Renal cortex interstitium (tissue), 11 donors: ENCODE measurements at regions not wholly inside any gene's neighbourhood (a gene's known extent, or its start where the extent isn't known, plus 50 kb on each side); places are given as distances from the start of the nearest gene placed in this dataset.
"Not testable (repeated sequence)": the region's sequence is repeated elsewhere in the genome, so short reads cannot be mapped to it uniquely, and the experiment has no call there.

Source experiments
- DNase-seq, 11 donors: peaks; one replicate each; pipeline ENCODE4 v3.0.0-alpha.2; 2013; ENCODE audit warnings: low read depth in 9 of 11, low spot score in 4 of 11; ENCODE audit errors: extremely low read depth in 1 of 11

DNA sequence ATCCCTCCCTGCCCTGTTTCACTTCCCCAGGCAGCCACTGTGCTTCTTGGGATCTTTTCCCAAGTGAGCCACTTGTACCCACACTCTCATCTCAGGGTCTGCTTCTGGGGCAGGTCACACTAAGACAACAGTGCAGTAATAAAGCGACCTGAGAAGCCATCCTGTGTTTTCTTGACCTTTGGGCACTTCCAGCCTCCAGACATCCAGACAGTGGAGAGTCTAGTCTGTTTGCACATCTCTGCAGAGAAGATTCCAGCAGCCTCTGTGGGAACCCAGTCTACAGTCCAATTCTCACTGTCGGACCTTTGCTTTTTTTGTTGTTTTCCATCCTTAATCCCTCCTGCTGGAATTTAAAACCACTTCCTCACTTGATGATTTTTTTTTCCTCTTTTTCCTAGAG is 50.3 kb upstream of the ATP6AP2 start:
- DNase-seq, result no peak

DNA sequence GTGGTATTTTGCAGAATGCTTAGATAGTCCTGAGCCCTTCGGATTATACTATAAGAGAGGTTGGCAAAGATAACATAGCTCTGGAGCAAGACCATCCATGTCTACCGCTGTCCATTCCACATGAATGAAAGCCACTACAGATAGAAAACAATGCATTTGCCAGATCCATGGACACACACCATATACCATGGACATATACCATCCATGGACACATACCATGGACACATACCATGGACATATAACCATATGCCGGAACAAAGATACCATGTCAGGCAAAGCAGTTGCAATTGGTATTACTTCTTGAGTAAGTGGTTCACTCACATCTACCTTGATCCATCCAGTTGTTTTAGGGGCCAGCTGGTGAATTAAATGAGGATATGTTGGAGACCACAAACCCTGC is 53.2 kb upstream of the ATP6AP2 start:
- no peak for DNase-seq

DNA sequence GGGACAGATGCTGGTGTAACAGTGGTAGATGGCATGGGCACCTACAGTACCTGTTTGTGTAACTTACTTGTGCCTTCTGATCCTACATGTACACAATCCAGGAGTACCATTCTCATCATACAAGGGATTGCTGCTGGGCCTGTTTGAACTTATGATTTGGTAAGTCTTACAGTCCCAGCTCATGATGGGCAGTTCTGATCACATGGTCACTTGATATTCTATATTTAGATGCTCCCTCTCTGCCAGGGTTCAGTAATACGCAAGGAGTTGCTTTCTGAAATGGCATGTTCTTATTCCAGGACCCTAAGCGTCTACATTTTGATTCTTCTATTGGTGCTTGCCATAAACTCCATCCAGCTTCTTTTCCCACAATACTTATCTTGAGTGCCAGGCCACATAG is 54.4 kb upstream of the ATP6AP2 start:
- no peak for DNase-seq

DNA sequence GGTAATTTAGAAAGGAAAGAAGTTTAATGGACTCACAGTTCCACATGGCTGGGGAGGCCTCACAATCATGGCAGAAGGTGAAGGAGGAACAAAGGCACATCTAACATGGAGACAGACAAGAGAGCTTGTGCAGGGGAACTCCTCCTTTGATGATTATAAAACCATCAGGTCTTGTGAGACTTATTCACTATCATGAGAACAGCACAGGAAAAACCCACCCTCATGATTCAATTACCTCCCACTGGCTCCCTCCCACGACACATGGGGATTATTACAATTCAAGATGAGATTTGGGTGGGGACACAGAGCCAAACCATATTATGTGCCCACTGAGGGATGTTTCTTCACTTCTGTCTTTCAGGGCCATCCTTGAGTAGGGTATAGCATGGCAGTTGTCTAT is 54.9 kb upstream of the ATP6AP2 start:
- not testable (repeated sequence) for DNase-seq

DNA sequence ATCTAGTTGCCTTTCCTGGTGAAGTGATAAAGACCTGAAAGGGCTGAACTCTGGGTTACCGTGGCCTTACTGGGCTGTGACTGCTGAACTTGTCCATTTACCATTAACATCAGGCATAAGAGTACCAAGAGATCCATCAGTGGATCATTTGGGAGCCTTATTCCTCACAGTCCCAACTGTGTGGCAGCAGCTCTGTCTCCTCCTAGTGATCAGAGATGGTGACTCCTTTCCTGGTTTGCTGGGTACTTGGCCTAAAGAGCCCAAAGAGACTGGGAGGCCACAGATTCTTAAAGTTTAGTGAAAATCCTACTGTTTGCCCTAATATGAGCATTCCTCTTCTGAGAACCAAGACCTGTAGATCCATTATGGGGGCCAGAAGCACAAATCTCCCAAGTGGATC is 56.3 kb upstream of the ATP6AP2 start:
- no peak for DNase-seq

DNA sequence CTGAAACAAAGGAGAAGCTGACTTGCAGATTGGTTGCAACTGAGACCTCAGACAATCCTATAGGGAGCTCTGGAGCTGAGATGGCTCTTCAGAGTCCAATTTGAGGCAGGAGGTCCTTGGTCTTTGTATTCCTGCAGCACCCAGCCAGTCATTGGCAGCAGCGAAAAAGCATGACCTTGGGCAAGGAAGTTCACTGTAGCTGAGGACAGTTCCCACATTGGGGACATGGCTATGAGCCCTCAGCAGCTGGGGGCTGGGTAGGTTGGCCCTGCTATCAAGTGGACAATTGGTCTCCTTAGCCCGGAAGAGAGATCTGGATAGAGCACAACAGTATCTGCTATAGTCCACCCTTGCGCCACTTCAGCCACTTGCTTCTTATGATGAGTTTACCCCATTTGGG is 56.9 kb upstream of the ATP6AP2 start:
- no peak for DNase-seq

DNA sequence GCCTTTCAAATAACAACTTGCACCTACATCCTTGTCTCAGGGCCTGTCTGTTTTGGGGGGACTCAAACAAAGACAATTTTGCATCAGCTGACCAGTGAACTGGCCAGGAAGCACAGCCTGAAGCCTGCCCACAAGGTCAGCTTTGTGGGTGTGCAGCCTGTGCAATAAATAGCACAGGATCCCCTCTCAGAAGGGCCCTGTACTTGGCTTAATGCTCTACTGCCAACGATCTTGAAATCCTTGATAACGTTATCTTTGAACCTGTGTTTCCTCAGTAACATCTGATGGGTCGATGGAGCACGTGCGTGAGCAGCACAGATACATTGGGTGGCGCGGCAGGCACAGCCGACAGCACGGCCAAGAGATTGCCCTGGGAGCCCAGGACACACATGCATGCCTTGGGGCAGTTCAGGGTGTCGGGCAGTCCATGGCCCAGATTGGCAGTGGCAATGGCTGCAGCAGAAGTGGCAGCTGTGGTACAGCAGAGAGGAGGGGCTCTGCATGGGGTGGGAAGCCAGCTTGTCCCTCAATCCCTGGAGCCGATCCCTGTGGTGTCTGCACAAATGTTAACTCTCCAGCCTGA is 58.8 kb upstream of the ATP6AP2 start:
- no peak for DNase-seq

DNA sequence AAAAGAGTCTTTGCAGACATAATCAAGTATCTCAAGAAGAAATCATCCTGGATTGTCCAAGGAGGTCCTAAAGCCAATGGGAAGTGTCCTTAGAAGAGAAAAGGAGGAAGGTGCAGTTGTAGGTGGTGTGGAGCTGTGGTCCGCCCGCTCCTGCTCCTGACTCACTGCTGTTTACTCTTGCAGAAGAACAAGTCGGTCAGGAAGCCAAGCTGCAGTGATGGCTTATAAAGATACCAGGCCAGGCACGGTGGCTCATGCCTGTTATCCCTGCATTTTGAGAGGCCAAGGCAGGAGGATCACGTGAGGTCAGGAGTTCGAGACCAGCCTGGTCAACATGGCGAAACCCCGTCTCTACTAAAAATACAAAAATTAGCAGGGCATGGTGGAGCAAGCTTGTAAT is 66.4 kb upstream of the ATP6AP2 start:
- DNase-seq, result no peak

DNA sequence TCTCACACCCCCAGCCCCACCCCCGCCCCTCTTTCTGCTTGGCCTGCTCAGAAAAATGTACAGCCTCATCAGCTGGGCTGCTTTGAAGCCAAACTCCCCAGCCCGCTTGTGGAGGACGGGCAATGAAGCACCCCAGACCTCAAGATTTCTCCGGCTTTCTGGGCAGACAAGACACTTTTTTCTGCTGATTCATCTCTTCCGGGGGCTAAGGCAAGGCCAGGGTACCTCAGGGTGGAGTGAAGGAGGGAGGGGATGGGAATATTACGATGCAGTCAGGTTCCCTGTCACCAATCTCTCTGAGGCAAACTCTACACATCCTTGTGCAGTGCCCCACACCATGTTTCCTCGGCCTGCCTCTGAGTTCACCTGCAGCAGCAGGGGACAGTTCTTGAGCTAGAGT is 66.9 kb upstream of the ATP6AP2 start:
- no peak for DNase-seq

DNA sequence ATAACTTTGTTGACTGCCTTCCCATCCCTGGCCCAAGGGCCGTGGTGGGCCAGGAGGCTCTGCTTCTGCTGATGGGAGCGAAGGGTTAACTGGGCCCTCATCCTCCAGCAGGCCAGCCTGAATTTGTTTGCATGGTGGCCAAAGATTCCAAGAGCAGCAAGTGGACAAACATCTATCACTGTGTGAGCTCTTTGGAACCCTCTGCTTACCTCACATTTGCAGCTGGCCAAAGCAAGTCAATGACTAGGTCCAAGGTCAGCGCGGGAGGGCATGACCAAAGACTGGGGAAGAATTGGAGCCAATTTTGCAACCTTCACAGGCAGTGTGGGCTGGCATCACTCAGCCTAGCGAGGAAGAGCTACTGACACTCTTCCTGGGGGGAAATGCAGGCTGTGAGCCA is 67.8 kb upstream of the ATP6AP2 start:
- DNase-seq, result no peak

DNA sequence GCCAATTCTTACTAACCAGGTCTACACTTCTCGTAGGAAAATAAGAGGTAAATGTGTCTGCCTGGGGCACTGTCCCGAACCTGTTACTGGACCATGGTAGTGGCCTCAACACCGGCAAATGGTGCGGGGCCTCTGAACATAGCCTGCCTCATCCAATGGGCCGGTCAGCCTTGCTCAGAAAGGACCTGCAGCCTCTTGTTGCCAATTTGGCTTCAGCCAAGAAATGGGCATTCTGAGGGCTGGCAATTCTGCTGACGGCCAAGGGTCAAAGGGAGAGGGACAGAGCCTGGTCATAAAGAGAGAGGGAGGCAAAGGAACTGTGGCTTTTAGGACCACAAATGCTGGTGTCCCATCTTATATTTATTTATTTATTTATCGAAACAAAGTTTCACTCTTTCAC is 69.5 kb upstream of the ATP6AP2 start:
- no peak for DNase-seq

DNA sequence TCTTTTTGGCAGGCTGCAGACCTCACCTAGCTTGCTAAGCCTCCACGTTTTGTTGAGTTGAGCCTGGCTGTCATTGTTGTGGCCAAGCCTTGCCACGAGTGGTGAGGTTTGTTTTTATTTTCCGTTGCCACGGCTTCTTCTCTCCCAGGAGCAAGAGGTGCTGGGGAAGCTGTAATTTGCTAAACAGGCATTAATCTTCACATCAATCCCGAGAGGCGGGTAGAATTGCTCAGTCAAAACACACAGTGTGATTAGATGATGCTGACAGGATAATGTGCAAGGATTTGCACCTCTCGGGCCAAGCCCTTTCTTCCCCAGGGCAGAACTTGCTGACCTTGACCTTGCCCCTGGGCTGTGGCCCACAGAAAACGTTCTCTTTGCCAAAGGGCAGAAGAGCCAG is 72.2 kb upstream of the ATP6AP2 start:
- no peak for DNase-seq

DNA sequence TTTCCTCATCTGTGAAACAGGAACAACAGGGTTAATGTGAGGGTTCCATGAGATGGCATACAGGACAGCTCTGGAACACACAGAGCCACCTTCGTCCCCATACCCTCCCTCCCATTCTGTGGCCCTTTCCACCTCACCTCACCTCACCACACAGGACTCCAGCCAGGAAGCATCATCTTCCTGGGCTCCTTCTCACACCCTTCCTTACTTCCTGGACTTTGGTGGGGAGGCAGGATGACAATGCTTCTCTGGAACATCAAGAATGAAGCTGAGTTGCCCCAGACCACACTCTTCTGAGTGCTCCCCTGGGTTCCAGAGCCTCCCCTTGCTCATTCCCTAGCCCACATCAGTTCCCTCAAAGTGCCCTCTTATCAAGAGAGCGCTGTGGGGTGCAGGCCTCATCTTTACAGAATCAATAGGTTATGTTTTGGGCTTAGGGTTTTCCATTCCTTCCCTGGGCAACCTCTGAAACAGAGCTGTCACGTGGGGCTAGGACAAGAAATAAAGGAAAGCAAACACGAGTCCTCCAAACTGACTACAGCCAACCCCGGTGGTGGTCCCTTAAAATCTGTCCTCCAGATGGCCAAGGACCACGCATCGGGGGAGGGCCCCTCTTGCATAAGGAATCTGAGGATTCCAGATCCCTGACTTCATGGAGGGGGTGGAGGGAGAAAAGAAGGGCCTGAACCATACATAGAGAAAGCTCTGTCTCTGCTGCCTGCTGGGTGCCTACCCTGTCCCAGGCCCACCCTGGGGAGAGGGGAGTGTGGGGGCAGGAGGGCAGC is 74.4 kb upstream of the ATP6AP2 start:
- DNase-seq, result no peak

DNA sequence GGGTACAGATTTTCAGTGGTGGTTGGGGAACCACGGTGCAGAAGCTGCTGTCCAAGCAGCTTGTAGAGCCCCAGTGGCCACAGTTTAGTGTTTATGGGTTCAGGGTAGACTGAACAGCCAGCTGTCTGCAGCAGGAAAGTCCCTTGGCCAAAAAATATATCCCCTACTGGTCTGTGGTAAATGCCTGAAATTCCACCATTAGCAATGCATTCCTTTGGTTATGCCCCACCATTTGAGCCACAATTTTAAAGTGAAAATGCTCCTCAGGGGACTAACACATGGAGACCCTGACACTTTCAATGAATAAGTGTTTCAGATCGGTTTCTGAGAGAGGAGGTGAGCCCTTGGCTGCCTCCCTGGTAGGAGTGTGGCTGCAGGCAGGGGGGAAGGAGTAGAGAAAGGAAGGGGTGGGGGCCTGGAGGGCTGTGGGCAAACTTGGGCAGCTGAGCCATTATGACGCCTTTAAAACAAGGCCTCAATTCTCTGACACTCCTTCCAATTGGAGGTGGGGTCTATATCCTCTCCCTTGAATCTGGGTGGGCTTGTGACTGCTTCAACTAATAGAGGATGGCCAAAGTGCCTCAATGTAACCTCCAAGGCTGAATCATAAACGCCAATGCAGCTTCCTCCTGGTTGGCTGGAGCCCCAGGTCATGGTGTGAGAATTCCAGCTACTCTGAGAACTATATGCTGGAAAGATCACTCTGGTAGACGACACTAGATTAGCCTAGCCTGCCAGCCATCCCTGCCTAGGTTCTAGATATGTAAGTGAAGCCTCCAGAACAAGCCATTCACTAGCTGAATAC is 75.8 kb upstream of the ATP6AP2 start:
- no peak for DNase-seq

DNA sequence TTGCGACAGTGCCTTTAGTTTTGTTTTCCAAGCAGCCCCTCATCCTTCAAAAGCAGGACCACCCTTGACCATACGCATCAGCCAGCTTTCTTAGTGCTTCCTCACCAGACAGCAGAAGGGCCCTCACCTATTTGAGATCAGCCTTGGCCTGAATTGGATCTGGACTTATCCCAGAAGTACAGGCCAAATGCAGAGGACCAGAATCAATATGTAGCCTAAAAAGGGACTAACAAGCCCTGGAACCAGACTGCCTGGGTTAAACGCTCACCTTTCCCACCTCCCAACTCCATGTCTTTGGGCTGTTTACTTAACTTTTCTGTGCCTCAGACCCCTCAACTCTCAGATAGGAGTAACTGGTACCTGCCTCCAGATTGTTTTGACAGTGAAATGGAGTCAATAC is 77.7 kb upstream of the ATP6AP2 start:
- no peak for DNase-seq

DNA sequence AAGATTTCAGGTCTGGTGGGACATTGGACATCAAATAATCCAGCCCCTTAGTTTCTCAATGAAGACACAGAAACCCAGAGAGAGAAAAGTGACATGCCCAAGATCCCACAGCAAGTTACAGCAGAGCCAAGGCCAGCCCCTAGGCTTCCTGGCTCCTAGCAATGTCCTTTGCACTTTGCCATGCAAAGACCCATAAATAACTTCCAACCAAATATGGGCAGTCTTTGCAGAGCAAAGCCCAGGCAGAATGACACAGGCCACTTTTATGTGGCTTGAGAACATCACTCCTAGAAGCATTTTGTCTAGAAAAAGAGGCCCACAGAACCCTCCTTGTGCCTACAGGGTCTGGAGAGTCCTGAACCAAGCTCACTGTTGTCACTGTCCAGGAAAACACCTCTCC is 78.1 kb upstream of the ATP6AP2 start:
- no peak for DNase-seq

DNA sequence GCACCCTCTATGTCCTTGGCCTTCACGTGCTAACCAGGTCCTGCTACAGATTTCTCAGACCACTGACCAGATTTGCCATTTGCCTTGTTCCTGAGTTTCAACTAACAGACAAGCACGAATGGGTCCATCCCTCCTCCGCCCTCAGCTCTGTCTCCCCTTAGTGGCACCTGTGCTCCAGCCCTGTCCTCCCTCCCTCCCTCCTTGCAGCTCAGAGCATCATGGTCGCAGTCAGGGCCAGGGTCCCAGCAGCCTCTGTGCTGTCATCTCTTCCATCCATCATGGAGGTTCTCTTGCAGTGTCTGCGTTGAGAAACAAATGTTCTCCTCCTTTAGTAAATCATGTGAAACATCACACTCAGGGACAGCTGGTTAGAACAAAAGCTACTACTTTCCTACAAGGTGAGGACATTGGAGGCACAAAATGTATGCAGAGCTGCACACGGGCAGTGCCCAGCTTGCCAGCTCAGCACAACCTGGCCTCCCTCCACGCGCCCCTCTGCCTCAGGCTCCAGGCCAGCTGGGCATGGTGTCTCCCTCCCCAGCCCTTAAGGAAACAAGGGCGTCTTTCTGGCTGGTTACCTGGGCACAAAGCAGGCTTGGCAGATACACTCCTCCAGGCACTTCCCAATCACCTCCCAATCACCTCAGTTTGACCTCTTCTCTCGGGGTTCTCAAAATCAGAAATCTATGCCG is 79.5 kb upstream of the ATP6AP2 start:
- no peak for DNase-seq

DNA sequence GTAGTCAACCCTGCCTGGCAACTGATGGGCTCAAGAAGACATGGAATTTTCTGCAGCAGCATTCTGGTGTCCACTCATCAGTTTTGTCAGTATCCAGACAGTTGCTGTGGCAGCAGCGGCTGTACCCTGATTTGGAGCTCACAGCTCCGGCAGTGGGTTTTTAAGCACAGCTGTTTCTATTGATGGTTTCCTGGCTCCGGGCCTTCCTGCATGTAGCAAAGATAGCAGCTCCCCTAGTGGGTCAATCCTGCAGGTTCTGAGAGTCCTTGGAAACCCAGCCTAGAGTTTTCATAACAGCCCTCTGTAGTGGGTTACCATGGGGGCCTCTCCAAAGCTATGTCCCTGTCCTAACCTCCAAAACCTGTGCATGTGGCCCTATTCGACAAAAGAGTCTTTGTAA is 84.0 kb upstream of the ATP6AP2 start:
- peak in 3 of 11 donors; percentile 13 to 25 (median 18) for DNase-seq

DNA sequence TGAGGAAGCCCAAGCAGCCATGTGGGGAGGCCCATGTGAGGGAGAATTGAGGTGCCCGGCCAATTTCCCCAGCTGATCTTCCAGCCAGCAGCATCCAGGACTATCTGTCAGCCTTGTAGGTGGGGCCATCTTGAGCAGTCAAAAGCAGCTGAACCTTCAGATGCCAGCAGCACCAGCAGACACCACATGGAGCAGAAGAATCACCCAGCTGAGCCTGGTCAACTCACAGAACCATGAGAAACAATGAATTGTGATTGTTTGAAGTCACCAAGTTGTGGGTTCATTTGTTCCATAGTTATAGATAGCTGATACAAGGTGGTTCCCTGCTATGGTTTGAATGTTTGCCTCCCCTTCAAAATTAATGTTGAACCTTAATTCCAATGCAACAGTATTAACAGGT is 85.1 kb upstream of the ATP6AP2 start:
- no peak for DNase-seq

DNA sequence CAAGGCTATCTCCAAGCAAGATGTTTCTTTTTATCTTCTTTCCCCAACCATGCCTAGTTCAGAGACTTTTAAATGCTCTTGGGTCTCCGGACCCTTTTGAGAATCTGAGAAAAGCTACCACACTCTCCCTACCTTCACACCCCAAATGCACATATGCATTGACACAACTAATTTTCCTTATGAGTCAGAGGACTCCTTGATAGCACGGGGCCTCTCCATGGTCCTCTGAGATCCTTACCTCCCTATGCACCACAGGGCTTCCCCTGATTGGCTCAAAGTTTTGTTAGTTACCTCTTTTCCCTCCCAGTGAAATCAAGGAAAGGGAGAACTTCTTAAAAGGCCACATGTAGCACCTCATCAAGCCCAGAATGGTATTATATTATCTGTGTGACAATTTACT is 86.8 kb upstream of the ATP6AP2 start:
- DNase-seq, result no peak
